ENCODE measurements at regions not wholly inside any gene's neighbourhood (a gene's known extent, or its start where the extent isn't known, plus 50 kb on each side); places are given as distances from the start of the nearest gene placed in this dataset.

- Histone ChIP-seq H3K9me3 (ENCODE audit: low read length) (peaks cover 4% of the 10 kb centered on the region), H3K79me2 (replicated peaks; ENCODE audit: insufficient read depth, low read length) (peaks cover 9% of the 10 kb centered on the region), H3K27me3 (ENCODE audit: insufficient read depth, low read depth, low read length) (no peaks in the 10 kb centered on the region), H3K36me3 (ENCODE audit: insufficient read depth, low read length) (no peaks in the 10 kb centered on the region), H3F3A (ENCODE audit: insufficient read depth, low read length, poor library complexity, severe bottlenecking) (no peaks in the 10 kb centered on the region), H3K9me2 (ENCODE audit: insufficient read depth, low read length) (no peaks in the 10 kb centered on the region), H3K4me2 (ENCODE audit: low read length) (no peak overlapping the region), H4K20me1 (ENCODE audit: insufficient read depth) (no peaks in the 10 kb centered on the region), H3K4me3 (ENCODE audit: low read length) (no peak overlapping the region), H2AFZ (ENCODE audit: low read depth, low read length) (no peak overlapping the region), H3K9ac (ENCODE audit: low read length) (no peak overlapping the region), H3K27ac (ENCODE audit: low read length) (no peak overlapping the region)
- no peak for TF ChIP-seq POLR2AphosphoS5 (IDR thresholded peaks at IDR 0.05)
- no peak for TF ChIP-seq CTCF (IDR thresholded peaks at IDR 0.05; ENCODE audit: poor library complexity, severe bottlenecking)
- no peak for TF ChIP-seq MXI1 (conservative IDR thresholded peaks at IDR 0.05; ENCODE audit: poor library complexity, severe bottlenecking)
- no peak for TF ChIP-seq EZH2 (IDR thresholded peaks at IDR 0.05; ENCODE audit: borderline replicate concordance, insufficient read depth, low read length, poor library complexity, severe bottlenecking)
- no peak for TF ChIP-seq TAF1 (IDR thresholded peaks at IDR 0.05; ENCODE audit: low read depth)
- TF ChIP-seq EP300 (conservative IDR thresholded peaks at IDR 0.05; ENCODE audit: poor library complexity, severe bottlenecking), result no peak
- no peak for TF ChIP-seq REST (IDR thresholded peaks at IDR 0.05; ENCODE audit: borderline replicate concordance)
- TF ChIP-seq SMC3 (conservative IDR thresholded peaks at IDR 0.05; ENCODE audit: poor library complexity), result no peak
- TF ChIP-seq RAD21 (conservative IDR thresholded peaks at IDR 0.05), result no peak
Observed at GRCh38 chr11:70510106-70510505, 111.8 kb downstream of the CTTN start.

GRCh38 chr11:70510571-70510970, 112.2 kb downstream of the CTTN start:
- Histone ChIP-seq H3K9me3 (ENCODE audit: low read length) (peaks cover 4% of the 10 kb centered on the region), H4K20me1 (ENCODE audit: insufficient read depth) (no peaks in the 10 kb centered on the region), H2AFZ (ENCODE audit: low read depth, low read length) (no peak overlapping the region), H3K9ac (ENCODE audit: low read length) (no peak overlapping the region), H3K4me3 (ENCODE audit: low read length) (no peak overlapping the region), H3K27ac (ENCODE audit: low read length) (no peak overlapping the region), H3K79me2 (replicated peaks; ENCODE audit: insufficient read depth, low read length) (peaks cover 9% of the 10 kb centered on the region), H3K27me3 (ENCODE audit: insufficient read depth, low read depth, low read length) (no peaks in the 10 kb centered on the region), H3K36me3 (ENCODE audit: insufficient read depth, low read length) (no peaks in the 10 kb centered on the region), H3K9me2 (ENCODE audit: insufficient read depth, low read length) (no peaks in the 10 kb centered on the region), H3K4me2 (ENCODE audit: low read length) (no peak overlapping the region), H3F3A (ENCODE audit: insufficient read depth, low read length, poor library complexity, severe bottlenecking) (no peaks in the 10 kb centered on the region)
- TF ChIP-seq EZH2 (IDR thresholded peaks at IDR 0.05; ENCODE audit: borderline replicate concordance, insufficient read depth, low read length, poor library complexity, severe bottlenecking), result no peak
- TF ChIP-seq CTCF (IDR thresholded peaks at IDR 0.05; ENCODE audit: poor library complexity, severe bottlenecking), result no peak
- no peak for TF ChIP-seq RAD21 (conservative IDR thresholded peaks at IDR 0.05)
